Activated T-helper 17 cell treated with anti-CD3 and anti-CD28 coated beads, Interleukin-2, amount 50 U/mL, for 72 hours (primary cell): ENCODE measurements at regions not wholly inside any gene's neighbourhood (a gene's known extent, or its start where the extent isn't known, plus 50 kb on each side); places are given as distances from the start of the nearest gene placed in this dataset.
"Not testable (repeated sequence)": the region's sequence is repeated elsewhere in the genome, so short reads cannot be mapped to it uniquely, and the experiment has no call there.

Experiments
- ATAC-seq: fragments of 150-1000 bp; cut with Tn5 transposase; replicated peaks from 2 replicates; pipeline ENCODE4 v1.10.0; 2021; ENCODE audit warnings: mild to moderate bottlenecking, moderate library complexity
- H3K27ac Mint-ChIP-seq: one replicate; pipeline ENCODE4 v1.8.0; 2022; ENCODE audit warnings: mixed read lengths
- H3K27me3 Mint-ChIP-seq: one replicate; pipeline ENCODE4 v1.8.0; 2022; ENCODE audit warnings: mixed read lengths
- H3K36me3 Mint-ChIP-seq: one replicate; pipeline ENCODE4 v1.8.0; 2022; ENCODE audit warnings: low read depth, mild to moderate bottlenecking, mixed read lengths
- H3K4me1 Mint-ChIP-seq: one replicate; pipeline ENCODE4 v1.8.0; 2022; ENCODE audit warnings: mixed read lengths
- H3K4me3 Mint-ChIP-seq: one replicate; pipeline ENCODE4 v1.8.0; 2022; ENCODE audit warnings: mild to moderate bottlenecking, mixed read lengths
- H3K9me3 Mint-ChIP-seq: one replicate; pipeline ENCODE4 v1.8.0; 2022; ENCODE audit warnings: mixed read lengths

GRCh38 chr6:60422691-60423090, 1863.3 kb downstream of the KHDRBS2 start:
- not testable (repeated sequence) for H3K27me3 Mint-ChIP-seq, H3K36me3 Mint-ChIP-seq, H3K4me1 Mint-ChIP-seq, ATAC-seq, H3K4me3 Mint-ChIP-seq, H3K27ac Mint-ChIP-seq
- H3K9me3 Mint-ChIP-seq = peaks cover 10% of the 10 kb centered on the region

DNA sequence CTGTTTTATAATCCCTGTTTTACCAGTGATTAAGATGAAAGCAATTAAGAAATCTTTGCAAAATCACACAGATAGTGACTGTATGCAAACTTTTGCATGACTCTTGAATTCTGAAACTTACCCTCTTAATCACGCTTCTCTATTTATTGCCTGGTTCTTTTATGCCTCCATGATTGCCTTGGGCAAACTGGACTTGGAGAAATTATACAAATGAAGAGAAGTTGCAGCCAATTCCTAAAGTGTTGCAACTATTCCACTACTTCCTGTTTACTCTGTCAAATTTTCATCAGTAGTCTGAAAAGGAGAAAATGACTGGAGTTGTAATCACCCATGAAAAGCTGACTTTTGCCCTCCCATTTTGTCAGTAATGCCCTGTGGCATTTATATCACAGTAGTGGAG, 1869.9 kb downstream of the KHDRBS2 start:
- not testable (repeated sequence) for ATAC-seq, H3K36me3 Mint-ChIP-seq, H3K9me3 Mint-ChIP-seq, H3K27me3 Mint-ChIP-seq, H3K4me1 Mint-ChIP-seq, H3K4me3 Mint-ChIP-seq, H3K27ac Mint-ChIP-seq

DNA sequence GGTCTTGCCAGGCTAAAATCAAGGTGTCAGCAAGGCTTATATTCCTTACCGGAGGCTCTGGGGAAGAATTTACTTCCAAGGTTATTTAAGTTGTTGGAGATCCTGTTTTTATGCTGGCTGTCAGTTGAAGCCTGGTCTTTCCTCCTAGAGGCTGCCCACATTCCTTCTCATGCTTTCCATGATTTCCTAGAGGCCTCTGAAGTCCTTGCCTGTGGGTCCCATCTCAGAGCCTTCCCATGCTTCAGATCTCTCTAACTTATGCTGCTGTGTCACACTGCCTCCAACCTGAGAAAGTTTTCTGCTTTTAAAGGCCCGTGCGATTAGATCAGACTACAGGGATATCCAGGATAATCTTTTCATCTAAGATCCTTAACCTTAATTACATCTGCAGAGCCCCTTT, 1877.3 kb downstream of the KHDRBS2 start:
- H3K27me3 Mint-ChIP-seq, H3K9me3 Mint-ChIP-seq, H3K27ac Mint-ChIP-seq, ATAC-seq, H3K36me3 Mint-ChIP-seq, H3K4me1 Mint-ChIP-seq, H3K4me3 Mint-ChIP-seq: not testable (repeated sequence)

- not testable (repeated sequence) for H3K4me3 Mint-ChIP-seq, H3K36me3 Mint-ChIP-seq, ATAC-seq, H3K27ac Mint-ChIP-seq, H3K9me3 Mint-ChIP-seq, H3K27me3 Mint-ChIP-seq, H3K4me1 Mint-ChIP-seq
These were observed 1882.8 kb downstream of the KHDRBS2 start for GRCh38 chr6:60403268-60403667.

- H3K27ac Mint-ChIP-seq = not testable (repeated sequence)
These were observed 1883.5 kb downstream of the KHDRBS2 start for GRCh38 chr6:60402490-60402889.

GRCh38 chr6:60395261-60395660, 1890.8 kb downstream of the KHDRBS2 start:
- not testable (repeated sequence) for H3K4me3 Mint-ChIP-seq, H3K27me3 Mint-ChIP-seq, H3K36me3 Mint-ChIP-seq, H3K27ac Mint-ChIP-seq, ATAC-seq, H3K4me1 Mint-ChIP-seq
- H3K9me3 Mint-ChIP-seq = peaks cover 16% of the 10 kb centered on the region

More at GRCh38 chr6:60402490-60402889, 1883.5 kb downstream of the KHDRBS2 start:
- not testable (repeated sequence) for H3K4me3 Mint-ChIP-seq, H3K27me3 Mint-ChIP-seq, H3K9me3 Mint-ChIP-seq, ATAC-seq, H3K4me1 Mint-ChIP-seq, H3K36me3 Mint-ChIP-seq

DNA sequence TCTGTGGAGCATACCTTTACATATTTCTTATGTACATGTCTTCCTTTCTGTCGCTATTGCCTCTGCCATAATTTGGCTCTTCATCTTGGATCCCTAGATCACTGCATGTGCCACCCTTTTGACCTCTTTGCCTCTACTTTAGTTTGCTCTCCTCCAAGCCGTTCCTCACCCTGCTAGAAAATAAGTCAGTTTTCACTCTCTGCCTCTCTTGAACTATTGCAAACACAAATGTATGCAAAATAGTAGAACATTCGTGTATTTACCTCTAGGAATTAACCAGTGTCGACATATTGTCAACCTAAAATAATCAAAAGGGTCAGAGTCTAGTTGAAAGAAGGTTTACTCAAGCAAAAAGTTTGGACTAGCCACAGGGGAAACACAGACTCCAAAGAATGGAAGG, 1893.1 kb downstream of the KHDRBS2 start:
- not testable (repeated sequence) for H3K27ac Mint-ChIP-seq, H3K27me3 Mint-ChIP-seq, H3K4me3 Mint-ChIP-seq, H3K4me1 Mint-ChIP-seq, ATAC-seq, H3K36me3 Mint-ChIP-seq
- H3K9me3 Mint-ChIP-seq = peaks cover 20% of the 10 kb centered on the region

- H3K4me3 Mint-ChIP-seq, H3K36me3 Mint-ChIP-seq, ATAC-seq, H3K27me3 Mint-ChIP-seq, H3K4me1 Mint-ChIP-seq, H3K27ac Mint-ChIP-seq: not testable (repeated sequence)
- H3K9me3 Mint-ChIP-seq = peaks cover 14% of the 10 kb centered on the region
These were observed 1896.9 kb downstream of the KHDRBS2 start for GRCh38 chr6:60389094-60389493.

GRCh38 chr6:60384614-60385013, 1901.4 kb downstream of the KHDRBS2 start:
- not testable (repeated sequence) for H3K4me3 Mint-ChIP-seq, ATAC-seq, H3K4me1 Mint-ChIP-seq, H3K27me3 Mint-ChIP-seq, H3K27ac Mint-ChIP-seq, H3K36me3 Mint-ChIP-seq
- H3K9me3 Mint-ChIP-seq = peaks cover 10% of the 10 kb centered on the region

DNA sequence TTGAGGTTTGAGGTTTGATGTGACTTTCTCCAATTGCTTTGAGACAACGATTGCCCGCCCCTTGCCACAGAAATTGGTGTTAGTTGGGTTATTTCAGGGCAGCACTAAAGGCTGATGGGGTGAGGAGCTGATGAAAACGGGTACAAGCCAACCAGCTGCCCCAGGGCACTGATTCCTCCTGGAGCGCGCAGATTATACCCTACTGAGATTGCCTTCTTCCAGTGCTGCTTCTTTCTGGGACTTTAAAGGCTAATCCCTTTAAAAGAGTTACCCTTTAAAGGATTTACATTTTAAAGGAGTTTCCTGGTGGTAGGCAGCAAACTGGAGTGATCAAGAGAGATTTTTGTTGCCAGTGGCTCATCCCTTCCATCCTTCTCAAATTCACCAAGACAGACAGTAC, 1903.3 kb downstream of the KHDRBS2 start:
- H3K4me1 Mint-ChIP-seq, ATAC-seq, H3K9me3 Mint-ChIP-seq, H3K4me3 Mint-ChIP-seq, H3K27ac Mint-ChIP-seq, H3K27me3 Mint-ChIP-seq, H3K36me3 Mint-ChIP-seq: not testable (repeated sequence)

GRCh38 chr6:60374078-60374477, 1911.9 kb downstream of the KHDRBS2 start:
- not testable (repeated sequence) for H3K27me3 Mint-ChIP-seq, H3K4me1 Mint-ChIP-seq, H3K36me3 Mint-ChIP-seq, H3K27ac Mint-ChIP-seq, H3K9me3 Mint-ChIP-seq, H3K4me3 Mint-ChIP-seq, ATAC-seq

GRCh38 chr6:60367800-60368199, 1918.2 kb downstream of the KHDRBS2 start:
- H3K36me3 Mint-ChIP-seq, H3K27me3 Mint-ChIP-seq, H3K9me3 Mint-ChIP-seq, H3K4me1 Mint-ChIP-seq, H3K4me3 Mint-ChIP-seq, ATAC-seq, H3K27ac Mint-ChIP-seq: not testable (repeated sequence)

- H3K27me3 Mint-ChIP-seq, H3K4me3 Mint-ChIP-seq, ATAC-seq, H3K4me1 Mint-ChIP-seq, H3K27ac Mint-ChIP-seq, H3K36me3 Mint-ChIP-seq, H3K9me3 Mint-ChIP-seq: not testable (repeated sequence)
These were observed 1920.1 kb downstream of the KHDRBS2 start for GRCh38 chr6:60365901-60366300.

GRCh38 chr6:60342411-60343008, 1943.5 kb downstream of the KHDRBS2 start:
- not testable (repeated sequence) for H3K9me3 Mint-ChIP-seq, H3K27me3 Mint-ChIP-seq, H3K36me3 Mint-ChIP-seq, H3K27ac Mint-ChIP-seq, H3K4me1 Mint-ChIP-seq, H3K4me3 Mint-ChIP-seq, ATAC-seq

- not testable (repeated sequence) for H3K4me3 Mint-ChIP-seq, H3K4me1 Mint-ChIP-seq, ATAC-seq, H3K27ac Mint-ChIP-seq, H3K27me3 Mint-ChIP-seq, H3K9me3 Mint-ChIP-seq, H3K36me3 Mint-ChIP-seq
These were observed 1947.5 kb downstream of the KHDRBS2 start for GRCh38 chr6:60338328-60339071.

GRCh38 chr6:60335124-60335523, 1950.9 kb downstream of the KHDRBS2 start:
- ATAC-seq, H3K27me3 Mint-ChIP-seq, H3K4me3 Mint-ChIP-seq, H3K4me1 Mint-ChIP-seq, H3K27ac Mint-ChIP-seq, H3K9me3 Mint-ChIP-seq, H3K36me3 Mint-ChIP-seq: not testable (repeated sequence)
